ENCODE measurements at regions not wholly inside any gene's neighbourhood (a gene's known extent, or its start where the extent isn't known, plus 50 kb on each side); places are given as distances from the start of the nearest gene placed in this dataset.

GRCh38 chr1:30460661-30461060 is 262.7 kb downstream of the MATN1 start:
- TF ChIP-seq TAF1 (IDR thresholded peaks at IDR 0.05; ENCODE audit: borderline replicate concordance, insufficient read depth, low read length) = no peak
- no peak for TF ChIP-seq FOXP2 (optimal IDR thresholded peaks at IDR 0.05; ENCODE audit: borderline replicate concordance, extremely low read depth, extremely low read length, insufficient read depth)
- TF ChIP-seq SIN3A (IDR thresholded peaks at IDR 0.05; ENCODE audit: borderline replicate concordance, insufficient read depth, low read length) = no peak
- TF ChIP-seq REST (IDR thresholded peaks at IDR 0.05; ENCODE audit: insufficient read depth in 1 of 2, low read depth in 2 of 2, low read length in 2 of 2) = no peak
- no peak for TF ChIP-seq POLR2AphosphoS5 (IDR thresholded peaks at IDR 0.05; ENCODE audit: low read depth, low read length)

GRCh38 chr1:30452925-30453324 is 270.5 kb downstream of the MATN1 start:
- TF ChIP-seq POLR2AphosphoS5 (IDR thresholded peaks at IDR 0.05; ENCODE audit: low read depth, low read length) (no peak), REST (IDR thresholded peaks at IDR 0.05; ENCODE audit: insufficient read depth in 1 of 2, low read depth in 2 of 2, low read length in 2 of 2) (no peak), SIN3A (IDR thresholded peaks at IDR 0.05; ENCODE audit: borderline replicate concordance, insufficient read depth, low read length) (no peak), TAF1 (IDR thresholded peaks at IDR 0.05; ENCODE audit: borderline replicate concordance, insufficient read depth, low read length) (no peak), FOXP2 (optimal IDR thresholded peaks at IDR 0.05; ENCODE audit: borderline replicate concordance, extremely low read depth, extremely low read length, insufficient read depth) (no peak)

GRCh38 chr1:30452170-30452569 is 271.2 kb downstream of the MATN1 start:
- TF ChIP-seq POLR2AphosphoS5 (IDR thresholded peaks at IDR 0.05; ENCODE audit: low read depth, low read length) (no peak), TAF1 (IDR thresholded peaks at IDR 0.05; ENCODE audit: borderline replicate concordance, insufficient read depth, low read length) (no peak), REST (IDR thresholded peaks at IDR 0.05; ENCODE audit: insufficient read depth in 1 of 2, low read depth in 2 of 2, low read length in 2 of 2) (no peak), FOXP2 (optimal IDR thresholded peaks at IDR 0.05; ENCODE audit: borderline replicate concordance, extremely low read depth, extremely low read length, insufficient read depth) (no peak), SIN3A (IDR thresholded peaks at IDR 0.05; ENCODE audit: borderline replicate concordance, insufficient read depth, low read length) (no peak)

- TF ChIP-seq SIN3A (IDR thresholded peaks at IDR 0.05; ENCODE audit: borderline replicate concordance, insufficient read depth, low read length) = no peak
- TF ChIP-seq REST (IDR thresholded peaks at IDR 0.05; ENCODE audit: insufficient read depth in 1 of 2, low read depth in 2 of 2, low read length in 2 of 2) = no peak
- no peak for TF ChIP-seq POLR2AphosphoS5 (IDR thresholded peaks at IDR 0.05; ENCODE audit: low read depth, low read length)
- TF ChIP-seq FOXP2 (optimal IDR thresholded peaks at IDR 0.05; ENCODE audit: borderline replicate concordance, extremely low read depth, extremely low read length, insufficient read depth) = no peak
- no peak for TF ChIP-seq TAF1 (IDR thresholded peaks at IDR 0.05; ENCODE audit: borderline replicate concordance, insufficient read depth, low read length)
Measured at GRCh38 chr1:30451532-30452125, 271.8 kb downstream of the MATN1 start.

Measured in PFSK-1 (cell line).